DND-41 (cell line): ENCODE measurements at regions not wholly inside any gene's neighbourhood (a gene's known extent, or its start where the extent isn't known, plus 50 kb on each side); places are given as distances from the start of the nearest gene placed in this dataset.

Experiments used
- CTCF ChIP-seq: IDR thresholded peaks from 2 replicates; pipeline ENCODE4 v1.5.1; 2012; ENCODE audit warnings: borderline replicate concordance, low read length, moderate library complexity, mild to moderate bottlenecking; ENCODE audit not compliant: poor library complexity, severe bottlenecking; ENCODE audit errors: extremely low read depth
- EZH2 ChIP-seq: IDR thresholded peaks from 3 replicates; pipeline ENCODE4 v1.6.1; 2012; ENCODE audit warnings: borderline replicate concordance, low read depth, mild to moderate bottlenecking, moderate library complexity, low read length, inconsistent platforms; ENCODE audit not compliant: severe bottlenecking

- no peak for TF ChIP-seq CTCF
- no peak for TF ChIP-seq EZH2
These were observed 102.2 kb downstream of the NRN1 start for GRCh38 chr6:5904532-5904931.
